ENCODE measurements at regions not wholly inside any gene's neighbourhood (a gene's known extent, or its start where the extent isn't known, plus 50 kb on each side); places are given as distances from the start of the nearest gene placed in this dataset.
"Not testable (repeated sequence)": the region's sequence is repeated elsewhere in the genome, so short reads cannot be mapped to it uniquely, and the experiment has no call there.

GRCh38 chr7:67913604-67914003, 917.0 kb downstream of the TYW1 start:
- no peak for TF ChIP-seq CTCF (IDR thresholded peaks at IDR 0.05)
- intact Hi-C loops (cut with DNase I) = no loop called here

GRCh38 chr7:67916111-67916510, 919.5 kb downstream of the TYW1 start:
- H3K9me3 ChIP-seq; H3K27me3 ChIP-seq; H3K27ac ChIP-seq; DNase-seq; intact Hi-C loops (cut with DNase I); H3K4me3 ChIP-seq; H3K9ac ChIP-seq (ENCODE audit: low read depth in 2 of 2, low read length in 2 of 2); H3K36me3 ChIP-seq; H3K4me1 ChIP-seq: not testable (repeated sequence)

More at GRCh38 chr7:67913604-67914003, 917.0 kb downstream of the TYW1 start:
- DNase-seq = no peak
- Histone ChIP-seq H3K9me3 (no peaks in the 10 kb centered on the region), H3K27ac (no peak overlapping the region), H3K4me1 (no peaks in the 10 kb centered on the region), H3K36me3 (no peaks in the 10 kb centered on the region), H3K4me3 (no peak overlapping the region), H3K27me3 (no peaks in the 10 kb centered on the region), H3K9ac (ENCODE audit: low read depth in 2 of 2, low read length in 2 of 2) (no peak overlapping the region)

- TF ChIP-seq CTCF (IDR thresholded peaks at IDR 0.05) = no peak
- intact Hi-C loops (cut with DNase I) = no loop called here
- no peaks in the 10 kb centered on the region for H3K27me3 ChIP-seq
These were observed 920.2 kb downstream of the TYW1 start for GRCh38 chr7:67916571-67917436.

GRCh38 chr7:67917437-67917755, 920.8 kb downstream of the TYW1 start:
- Histone ChIP-seq H3K27me3 (no peaks in the 10 kb centered on the region), H3K4me1 (no peaks in the 10 kb centered on the region), H3K9ac (ENCODE audit: low read depth in 2 of 2, low read length in 2 of 2) (no peak overlapping the region), H3K36me3 (no peaks in the 10 kb centered on the region), H3K4me3 (no peak overlapping the region), H3K9me3 (no peaks in the 10 kb centered on the region), H3K27ac (no peak overlapping the region)
- DNase-seq = no peak
- TF ChIP-seq CTCF (IDR thresholded peaks at IDR 0.05) = no peak
- intact Hi-C loops (cut with DNase I) = no loop called here

More at GRCh38 chr7:67916571-67917436, 920.2 kb downstream of the TYW1 start:
- Histone ChIP-seq H3K9ac (ENCODE audit: low read depth in 2 of 2, low read length in 2 of 2) (no peak overlapping the region), H3K9me3 (no peaks in the 10 kb centered on the region), H3K4me3 (no peak overlapping the region), H3K4me1 (no peaks in the 10 kb centered on the region), H3K27ac (no peak overlapping the region), H3K36me3 (no peaks in the 10 kb centered on the region)
- no peak for DNase-seq

GRCh38 chr7:67918158-67918557, 921.5 kb downstream of the TYW1 start:
- intact Hi-C loops (cut with DNase I) = no loop called here
- no peak for DNase-seq
- no peak for TF ChIP-seq CTCF (IDR thresholded peaks at IDR 0.05)

GRCh38 chr7:67923286-67923685, 926.7 kb downstream of the TYW1 start:
- Histone ChIP-seq H3K27me3 (no peaks in the 10 kb centered on the region), H3K9ac (ENCODE audit: low read depth in 2 of 2, low read length in 2 of 2) (no peak overlapping the region), H3K36me3 (no peaks in the 10 kb centered on the region), H3K4me1 (no peaks in the 10 kb centered on the region), H3K27ac (no peak overlapping the region), H3K4me3 (no peak overlapping the region), H3K9me3 (no peaks in the 10 kb centered on the region)
- DNase-seq = no peak
- TF ChIP-seq CTCF (IDR thresholded peaks at IDR 0.05) = no peak
- intact Hi-C loops (cut with DNase I) = no loop called here

More at GRCh38 chr7:67918158-67918557, 921.5 kb downstream of the TYW1 start:
- H3K27me3 ChIP-seq = no peaks in the 10 kb centered on the region
- no peaks in the 10 kb centered on the region for H3K9me3 ChIP-seq
- H3K27ac ChIP-seq = no peak overlapping the region
- no peaks in the 10 kb centered on the region for H3K36me3 ChIP-seq
- H3K4me3 ChIP-seq = no peak overlapping the region
- H3K4me1 ChIP-seq = no peaks in the 10 kb centered on the region
- H3K9ac ChIP-seq (ENCODE audit: low read depth in 2 of 2, low read length in 2 of 2) = no peak overlapping the region

Data from colonic mucosa (tissue), 4 donors.